PC-3 (cell line): ENCODE measurements at regions not wholly inside any gene's neighbourhood (a gene's known extent, or its start where the extent isn't known, plus 50 kb on each side); places are given as distances from the start of the nearest gene placed in this dataset.

ENCODE experiments used
- ATAC-seq: fragments of 200-7000 bp; cut with Tn5 transposase; 2 replicates; pipeline ENCODE4 v1.9.1; 2020; ENCODE audit warnings: mild to moderate bottlenecking, moderate library complexity
- BruUV-seq: library from RNA; stranded (reverse); fragments of 400-500 nt; replicated peaks from 2 replicates; lab custom pipeline; 2021; lab: Mats Ljungman, UMichigan
- CTCF ChIA-PET: fragments of 300-600 bp; sonication (Branson Sonifier 250); formaldehyde crosslinking; loops from one replicate; lab custom pipeline; 2022; ENCODE audit warnings: antibody characterized with exemption; lab: Charles Lee
- POLR2A ChIA-PET: fragments of 300-600 bp; sonication (Branson Sonifier 250); formaldehyde crosslinking; loops from one replicate; lab custom pipeline; 2022; ENCODE audit warnings: antibody characterized with exemption; ENCODE audit not compliant: unreplicated experiment; lab: Charles Lee
- DNase-seq: peaks from one replicate; pipeline ENCODE4 v3.0.0-alpha.2; 2015
- H2AFZ ChIP-seq: fragments of 300-600 bp; sonication (generic); 2 replicates; pipeline ENCODE4 v1.6.0; 2016; ENCODE audit warnings: antibody characterized with exemption, low read length
- H3F3A ChIP-seq: fragments of 300-600 bp; sonication (generic); one replicate; pipeline ENCODE4 v1.6.0; 2017; ENCODE audit warnings: antibody characterized with exemption, low read length, control low read depth, mild to moderate bottlenecking; ENCODE audit not compliant: unreplicated experiment
- H3K27ac ChIP-seq: fragments of 300-600 bp; sonication (generic); 2 replicates; pipeline ENCODE4 v1.5.1; 2016; ENCODE audit warnings: mild to moderate bottlenecking, low read length
- H3K27me3 ChIP-seq: fragments of 300-600 bp; sonication (generic); 2 replicates; pipeline ENCODE4 v1.6.1; 2016; ENCODE audit warnings: low read length, mixed read lengths
- H3K36me3 ChIP-seq: fragments of 300-600 bp; sonication (generic); 2 replicates; pipeline ENCODE4 v1.6.1; 2016; ENCODE audit warnings: low read depth, mixed run types, low read length, mixed read lengths
- H3K4me1 ChIP-seq: fragments of 300-600 bp; sonication (generic); 2 replicates; pipeline ENCODE4 v1.5.1; 2016; ENCODE audit warnings: low read length; ENCODE audit not compliant: insufficient read depth
- H3K4me2 ChIP-seq: fragments of 300-600 bp; sonication (generic); 2 replicates; pipeline ENCODE4 v1.6.0; 2016; ENCODE audit warnings: low read length
- H3K4me3 ChIP-seq: fragments of 300-600 bp; sonication (generic); 2 replicates; pipeline ENCODE4 v1.5.1; 2016; ENCODE audit warnings: mild to moderate bottlenecking, low read length, mixed read lengths
- H3K79me2 ChIP-seq: fragments of 300-600 bp; sonication (generic); 2 replicates; pipeline ENCODE4 v1.6.1; 2017; ENCODE audit warnings: low read length, mixed read lengths
- H3K9ac ChIP-seq: fragments of 300-600 bp; sonication (generic); 2 replicates; pipeline ENCODE4 v1.6.0; 2016; ENCODE audit warnings: mild to moderate bottlenecking, low read length
- H3K9me2 ChIP-seq: fragments of 300-600 bp; sonication (generic); replicated peaks from 2 replicates; pipeline ENCODE4 v1.6.1; 2016; ENCODE audit warnings: mixed run types, low read length, mixed read lengths
- H3K9me3 ChIP-seq: fragments of 300-600 bp; sonication (generic); 2 replicates; pipeline ENCODE4 v1.6.1; 2016; ENCODE audit warnings: low read length, mixed read lengths
- H4K20me1 ChIP-seq: fragments of 300-600 bp; sonication (generic); 2 replicates; pipeline ENCODE4 v1.6.1; 2016; ENCODE audit warnings: low read length, mixed read lengths
- EZH2 ChIP-seq: fragments of 300-600 bp; sonication (generic); IDR thresholded peaks from one replicate; pipeline ENCODE4 v1.6.1; 2017; ENCODE audit warnings: antibody characterized with exemption, mild to moderate bottlenecking, low read length; ENCODE audit not compliant: unreplicated experiment
- EZH2phosphoT487 ChIP-seq: fragments of 300-600 bp; sonication (generic); IDR thresholded peaks from 2 replicates; pipeline ENCODE4 v1.6.1; 2018; ENCODE audit warnings: mild to moderate bottlenecking, antibody characterized with exemption, low read length, borderline replicate concordance
- intact Hi-C: fragments of 100-400 bp; cut with micrococcal nuclease; formaldehyde crosslinking; loops from 2 replicates; pipeline ENCODE4 v1.9.0; 2023
- TF ChIP-seq, protein P1 (sequence below): fragments of 300-600 bp; sonication (generic); conservative IDR thresholded peaks from 2 replicates; pipeline ENCODE4 v1.5.1; 2017; ENCODE audit warnings: antibody characterized with exemption, low read depth, mild to moderate bottlenecking, low read length

DNA sequence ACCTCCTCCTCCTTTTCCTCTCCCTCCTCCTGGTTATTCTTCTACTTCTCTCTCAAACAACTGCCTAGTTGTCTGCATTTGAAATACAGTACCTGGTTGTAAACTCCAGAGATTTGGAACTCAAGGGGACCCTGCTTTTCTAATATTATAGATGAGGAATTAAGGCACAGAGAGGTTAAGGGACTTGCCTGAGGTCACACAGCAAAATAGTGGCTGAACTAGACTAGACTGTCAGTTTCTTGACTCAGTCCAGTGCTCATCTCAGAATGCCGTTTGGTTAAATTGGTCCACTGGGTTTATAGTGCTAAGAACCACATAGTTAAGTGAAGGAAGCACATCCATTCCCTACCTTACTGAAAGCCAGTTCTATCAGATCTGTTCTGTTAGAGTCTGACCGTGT is 105.9 kb upstream of the VASH1 start:
- H3K4me3 ChIP-seq: no peak overlapping the region
- no peaks in the 10 kb centered on the region for H4K20me1 ChIP-seq
- ChIA-PET POLR2A (no interaction called here), CTCF (no interaction called here)
- intact Hi-C loops: no loop called here
- H3K27me3 ChIP-seq: peaks cover 80% of the 10 kb centered on the region
- no peaks in the 10 kb centered on the region for H3K9me2 ChIP-seq
- H3K4me1 ChIP-seq: no peaks in the 10 kb centered on the region
- TF ChIP-seq, protein P1, sequence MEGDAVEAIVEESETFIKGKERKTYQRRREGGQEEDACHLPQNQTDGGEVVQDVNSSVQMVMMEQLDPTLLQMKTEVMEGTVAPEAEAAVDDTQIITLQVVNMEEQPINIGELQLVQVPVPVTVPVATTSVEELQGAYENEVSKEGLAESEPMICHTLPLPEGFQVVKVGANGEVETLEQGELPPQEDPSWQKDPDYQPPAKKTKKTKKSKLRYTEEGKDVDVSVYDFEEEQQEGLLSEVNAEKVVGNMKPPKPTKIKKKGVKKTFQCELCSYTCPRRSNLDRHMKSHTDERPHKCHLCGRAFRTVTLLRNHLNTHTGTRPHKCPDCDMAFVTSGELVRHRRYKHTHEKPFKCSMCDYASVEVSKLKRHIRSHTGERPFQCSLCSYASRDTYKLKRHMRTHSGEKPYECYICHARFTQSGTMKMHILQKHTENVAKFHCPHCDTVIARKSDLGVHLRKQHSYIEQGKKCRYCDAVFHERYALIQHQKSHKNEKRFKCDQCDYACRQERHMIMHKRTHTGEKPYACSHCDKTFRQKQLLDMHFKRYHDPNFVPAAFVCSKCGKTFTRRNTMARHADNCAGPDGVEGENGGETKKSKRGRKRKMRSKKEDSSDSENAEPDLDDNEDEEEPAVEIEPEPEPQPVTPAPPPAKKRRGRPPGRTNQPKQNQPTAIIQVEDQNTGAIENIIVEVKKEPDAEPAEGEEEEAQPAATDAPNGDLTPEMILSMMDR: no peak
- no peak for TF ChIP-seq EZH2
- ATAC-seq (no peak), DNase-seq (no peak)
- H3K9ac ChIP-seq: no peak overlapping the region
- H3K4me2 ChIP-seq: no peak overlapping the region
- no peaks in the 10 kb centered on the region for H3K9me3 ChIP-seq
- no TSS peak for BruUV-seq
- H3F3A ChIP-seq: no peaks in the 10 kb centered on the region
- no peak overlapping the region for H2AFZ ChIP-seq
- no peak overlapping the region for H3K27ac ChIP-seq
- no peaks in the 10 kb centered on the region for H3K79me2 ChIP-seq
- no peaks in the 10 kb centered on the region for H3K36me3 ChIP-seq

DNA sequence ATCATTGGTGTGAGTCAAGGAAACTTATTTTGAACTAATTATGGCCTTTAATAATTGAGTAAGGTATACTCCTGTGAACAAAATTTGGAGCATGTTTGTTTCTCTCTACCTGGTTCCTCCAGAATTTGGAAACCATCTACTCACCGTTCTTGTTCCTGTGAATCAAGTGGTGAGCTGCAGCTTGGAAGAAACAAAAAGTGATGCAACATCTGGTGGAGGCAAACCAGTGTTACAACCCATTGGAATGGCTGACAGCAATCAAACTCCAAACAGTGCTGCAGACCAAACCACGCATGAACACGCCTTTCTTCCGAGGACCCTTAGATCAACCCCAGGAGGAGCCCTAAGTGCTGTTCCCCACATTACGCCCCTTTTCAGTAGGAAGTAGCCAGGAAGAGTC is 104.7 kb upstream of the VASH1 start:
- Histone ChIP-seq H3K4me1 (no peaks in the 10 kb centered on the region), H3K27me3 (peaks cover 84% of the 10 kb centered on the region), H3K36me3 (no peaks in the 10 kb centered on the region), H3F3A (no peaks in the 10 kb centered on the region), H4K20me1 (no peaks in the 10 kb centered on the region), H3K4me3 (no peak overlapping the region), H3K79me2 (no peaks in the 10 kb centered on the region), H3K9ac (no peak overlapping the region), H3K4me2 (no peak overlapping the region), H3K9me3 (no peaks in the 10 kb centered on the region), H2AFZ (no peak overlapping the region), H3K27ac (no peak overlapping the region), H3K9me2 (no peaks in the 10 kb centered on the region)
- POLR2A ChIA-PET: no interaction called here
- DNase-seq: no peak
- ATAC-seq: no peak
- CTCF ChIA-PET: no interaction called here
- TF ChIP-seq, protein P1: no peak
- no peak for TF ChIP-seq EZH2
- TF ChIP-seq EZH2phosphoT487: no peak
- no TSS peak for BruUV-seq
- intact Hi-C loops: no loop called here

DNA sequence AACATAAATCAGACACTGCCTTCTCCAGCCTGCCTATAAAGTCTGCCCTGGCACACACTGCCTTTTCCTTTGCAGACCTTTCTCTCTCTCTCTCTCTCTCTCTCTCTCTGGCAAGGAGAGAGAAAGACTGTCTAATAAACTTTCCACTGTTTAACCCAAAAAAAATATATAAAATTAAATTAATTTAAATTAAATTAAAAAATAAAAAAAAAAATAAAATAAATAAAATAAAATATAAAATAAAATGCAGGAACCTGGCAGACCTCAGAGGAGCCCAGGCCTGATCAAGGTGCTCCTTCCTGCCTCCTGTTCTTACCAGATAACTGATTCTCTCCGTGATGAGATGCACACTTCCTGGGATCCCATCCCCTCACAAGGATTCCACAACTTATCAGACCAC is 103.9 kb upstream of the VASH1 start:
- H3K79me2 ChIP-seq: no peaks in the 10 kb centered on the region
- ChIA-PET CTCF (no interaction called here), POLR2A (no interaction called here)
- TF ChIP-seq EZH2 (no peak), EZH2phosphoT487 (no peak)
- TF ChIP-seq, protein P1: no peak
- no TSS peak for BruUV-seq
- ATAC-seq (no peak), DNase-seq (no peak)
- no peak overlapping the region for H3K27ac ChIP-seq
- H3K36me3 ChIP-seq: no peaks in the 10 kb centered on the region
- no peak overlapping the region for H3K4me3 ChIP-seq
- H2AFZ ChIP-seq: no peak overlapping the region
- H3K4me1 ChIP-seq: no peaks in the 10 kb centered on the region
- intact Hi-C loops: no loop called here
- no peaks in the 10 kb centered on the region for H3K9me3 ChIP-seq
- H3F3A ChIP-seq: no peaks in the 10 kb centered on the region
- H3K9ac ChIP-seq: no peak overlapping the region
- H3K4me2 ChIP-seq: no peak overlapping the region
- peaks cover 77% of the 10 kb centered on the region for H3K27me3 ChIP-seq
- no peaks in the 10 kb centered on the region for H3K9me2 ChIP-seq
- H4K20me1 ChIP-seq: no peaks in the 10 kb centered on the region
